ENCODE measurements at regions not wholly inside any gene's neighbourhood (a gene's known extent, or its start where the extent isn't known, plus 50 kb on each side); places are given as distances from the start of the nearest gene placed in this dataset.

DNA sequence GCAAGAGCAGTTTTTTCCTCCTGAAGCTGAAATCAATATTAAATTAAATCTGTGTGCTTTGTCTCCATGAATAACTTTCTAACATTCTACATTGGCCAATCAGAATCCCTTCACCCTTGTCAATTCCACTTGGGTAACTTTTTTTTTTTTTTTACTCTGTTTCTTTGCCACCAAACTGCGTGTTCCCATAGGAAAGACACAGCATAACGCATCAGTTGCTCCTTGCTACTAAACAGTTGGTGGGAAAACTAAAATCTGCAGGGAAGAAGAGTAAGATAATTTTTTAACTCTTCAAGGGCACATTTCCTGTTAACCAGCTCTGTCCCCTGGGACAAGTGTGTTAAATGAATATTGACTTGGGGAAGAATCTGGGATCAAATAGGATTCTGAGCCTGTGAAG lies 113.3 kb upstream of the SERP2 start:
- no peak for ATAC-seq

DNA sequence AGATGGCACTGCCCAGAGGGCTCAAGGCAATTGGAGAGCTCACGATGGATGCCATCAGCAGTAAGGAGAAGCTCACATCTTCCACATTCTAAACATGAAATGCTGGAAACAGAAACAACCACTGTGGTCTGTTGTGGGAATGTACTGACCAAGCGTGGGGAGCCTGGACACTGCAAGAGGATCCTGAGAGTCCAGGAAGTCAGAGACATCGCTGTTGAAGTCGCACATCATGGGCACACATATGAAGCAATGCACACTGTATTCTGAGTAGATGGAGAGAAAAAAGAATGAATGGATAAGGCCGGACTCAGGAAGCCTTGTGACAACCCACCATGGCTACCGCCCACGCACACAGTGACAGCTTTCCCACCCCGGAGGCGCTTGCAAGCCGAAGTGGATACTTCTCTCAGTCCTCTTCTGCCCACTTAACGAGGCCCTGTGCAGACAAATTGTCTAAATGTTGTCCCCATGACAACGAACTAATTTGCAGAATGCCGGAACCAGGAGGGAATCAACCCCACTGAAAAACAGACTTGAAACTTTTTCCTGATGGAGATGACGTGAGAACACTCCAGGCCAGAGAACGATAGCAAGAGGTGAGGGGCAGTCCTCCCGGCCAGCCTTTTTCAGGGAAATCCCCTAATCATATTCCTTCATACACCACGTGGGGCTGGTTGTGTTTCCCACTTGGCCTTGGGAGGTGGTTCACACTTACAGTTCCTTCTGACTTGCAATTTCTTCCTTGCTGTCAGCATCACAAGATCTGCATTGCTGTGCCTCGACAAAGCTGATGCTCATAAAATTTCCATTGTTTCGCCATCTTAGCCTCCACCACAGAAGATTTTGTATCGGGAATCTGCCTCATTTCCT lies 109.6 kb upstream of the SERP2 start:
- ATAC-seq: no peak

DNA sequence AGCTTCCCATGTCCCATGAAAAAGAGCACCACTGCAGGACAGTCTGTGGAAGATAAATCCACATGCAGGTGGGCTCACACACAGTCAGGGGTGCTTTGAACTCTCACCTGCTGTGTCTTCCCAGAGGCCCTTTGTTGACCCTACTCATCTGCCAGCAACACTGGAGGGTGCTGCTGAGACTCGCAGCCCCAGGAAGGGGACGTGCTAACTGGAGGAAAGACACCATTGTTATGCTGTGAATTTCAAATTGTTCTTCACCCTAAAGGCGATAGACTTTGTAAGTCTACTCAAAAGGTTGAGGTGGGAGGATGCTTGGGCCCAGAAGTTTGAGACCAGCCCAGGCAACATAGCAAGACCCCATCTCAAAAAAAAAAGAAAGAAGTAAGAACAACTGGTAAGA lies 107.3 kb upstream of the SERP2 start:
- no peak for ATAC-seq

DNA sequence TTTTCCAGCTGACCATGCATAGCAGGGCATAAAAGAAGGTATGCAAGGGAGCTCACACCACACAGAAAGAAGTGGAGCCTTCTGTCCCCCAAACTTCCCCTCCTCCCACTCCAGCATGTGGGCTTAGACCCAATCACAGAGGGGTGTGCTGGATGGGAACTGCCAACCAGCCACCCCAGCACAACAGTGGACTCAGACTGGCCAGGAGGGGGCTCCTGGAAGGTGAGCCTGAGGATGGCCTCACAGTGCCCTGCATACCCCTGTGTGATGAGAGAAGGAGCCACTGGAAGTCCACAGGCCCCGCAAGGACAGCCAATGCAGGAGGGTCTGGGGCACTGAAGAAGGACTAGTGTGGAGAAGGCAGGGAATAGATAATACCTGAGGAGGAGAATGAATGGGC lies 106.9 kb upstream of the SERP2 start:
- ATAC-seq: no peak

DNA sequence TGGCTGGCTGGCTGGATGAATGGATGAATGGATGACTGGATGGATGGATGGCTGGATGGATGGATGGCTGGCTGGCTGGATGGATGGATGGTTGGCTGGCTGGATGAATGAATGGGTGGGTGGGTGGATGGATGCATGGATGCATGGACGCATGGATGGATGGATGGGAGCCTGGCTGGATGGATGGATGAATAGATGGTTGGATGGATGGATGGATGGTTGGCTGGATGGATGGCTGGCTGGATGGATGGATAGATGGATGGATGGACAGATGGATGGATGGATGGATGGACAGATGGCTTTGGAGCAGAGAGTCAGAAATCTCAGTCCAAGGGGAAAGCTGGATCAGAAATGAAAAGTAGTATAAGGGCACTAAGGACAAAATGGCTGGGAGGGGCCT lies 106.4 kb upstream of the SERP2 start:
- ATAC-seq: no peak

DNA sequence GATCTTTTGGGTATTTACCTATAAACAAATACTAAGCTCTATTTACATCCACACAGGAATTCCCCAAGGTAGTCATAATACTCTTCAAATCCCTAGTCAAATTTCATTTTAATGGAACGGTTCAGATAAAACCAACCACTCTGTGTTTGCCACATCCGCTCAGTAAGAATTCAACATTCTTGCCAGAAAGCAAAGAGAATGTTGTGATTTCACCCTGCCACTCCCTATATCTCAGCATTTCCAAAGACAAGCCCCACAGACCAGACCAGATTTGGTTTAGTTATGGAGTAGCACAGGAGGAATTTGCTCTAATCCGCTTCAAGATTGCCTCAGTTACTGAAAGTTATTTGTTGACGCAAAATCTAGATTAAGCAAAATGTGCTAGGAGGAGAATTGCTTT lies 105.6 kb upstream of the SERP2 start:
- ATAC-seq: peak; percentile 61

DNA sequence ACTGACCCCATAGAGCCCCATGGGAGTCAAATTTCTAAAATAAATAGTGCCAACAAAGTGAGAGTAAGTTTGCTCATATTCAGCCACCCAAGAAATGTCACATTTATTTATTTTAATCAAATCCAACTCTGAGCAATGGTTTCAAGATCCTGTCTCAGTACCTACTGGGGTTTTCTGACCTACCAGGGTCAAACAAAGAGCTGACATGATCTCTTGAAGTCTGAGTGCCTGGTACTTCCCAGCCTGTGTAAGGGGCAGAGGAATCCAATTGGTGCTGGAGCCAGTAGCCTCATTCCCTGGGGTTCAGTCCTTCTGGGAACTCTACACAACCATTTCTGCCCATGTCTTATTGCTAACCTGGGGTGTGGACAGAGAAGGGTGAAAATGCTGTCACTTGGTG lies 104.6 kb upstream of the SERP2 start:
- ATAC-seq: no peak

DNA sequence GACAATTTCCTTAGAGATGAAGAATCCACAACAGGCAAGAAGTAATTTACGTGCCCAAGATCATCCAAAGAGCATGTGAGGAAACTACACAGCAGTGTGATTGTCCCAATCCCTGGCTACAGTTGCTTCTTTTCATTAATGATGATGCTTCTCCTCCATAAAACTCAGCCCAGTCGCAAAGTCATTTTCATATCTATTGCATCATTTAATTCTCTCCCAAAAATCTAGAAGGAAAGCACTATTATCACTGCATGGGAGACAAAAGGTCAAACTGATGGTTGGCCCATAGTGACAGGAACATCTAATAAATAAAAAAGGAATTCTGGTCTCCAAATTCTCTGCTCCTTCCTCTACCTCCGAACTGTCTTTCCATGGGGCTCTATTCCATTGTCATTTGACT lies 103.5 kb upstream of the SERP2 start:
- ATAC-seq: no peak

DNA sequence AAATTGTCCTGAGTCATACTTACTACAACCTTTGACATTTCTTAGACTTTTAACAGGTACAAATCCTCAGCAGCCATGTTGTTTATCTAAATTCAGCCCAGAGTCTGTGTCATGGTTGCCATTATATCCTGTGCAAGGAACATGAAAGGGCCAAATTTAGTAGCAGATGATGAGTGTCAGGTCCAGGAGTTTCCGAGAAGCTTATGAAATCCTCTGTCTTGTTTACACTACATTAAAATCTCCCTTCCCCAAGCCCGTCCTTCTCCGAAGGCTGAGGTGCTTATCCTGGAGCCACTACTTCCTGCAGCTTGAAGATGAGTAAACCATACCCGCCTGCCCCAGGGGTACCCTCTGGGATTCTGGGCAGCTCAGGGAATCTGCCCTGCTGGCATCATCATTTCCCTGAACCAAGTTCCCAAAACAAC lies 102.6 kb upstream of the SERP2 start:
- ATAC-seq: peak; percentile 13

DNA sequence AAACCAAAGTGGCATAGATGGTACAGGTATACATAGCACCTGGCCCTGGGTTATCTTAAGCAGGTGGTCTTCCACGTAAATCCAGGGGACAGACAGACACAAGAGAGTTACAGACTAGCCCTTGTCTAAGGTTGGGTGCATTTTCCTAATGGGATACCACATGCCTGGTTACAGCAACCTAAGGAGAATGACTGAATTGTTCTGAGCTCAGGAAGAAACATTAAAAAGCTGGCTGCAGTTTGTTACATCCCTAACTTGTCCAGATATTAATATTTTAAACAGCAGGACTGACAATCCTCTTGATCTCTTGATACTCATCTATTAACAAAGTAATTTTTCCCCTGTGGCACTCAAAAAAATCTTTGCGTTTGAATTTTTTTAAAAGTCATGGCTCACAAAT lies 102.2 kb upstream of the SERP2 start:
- no peak for ATAC-seq

DNA sequence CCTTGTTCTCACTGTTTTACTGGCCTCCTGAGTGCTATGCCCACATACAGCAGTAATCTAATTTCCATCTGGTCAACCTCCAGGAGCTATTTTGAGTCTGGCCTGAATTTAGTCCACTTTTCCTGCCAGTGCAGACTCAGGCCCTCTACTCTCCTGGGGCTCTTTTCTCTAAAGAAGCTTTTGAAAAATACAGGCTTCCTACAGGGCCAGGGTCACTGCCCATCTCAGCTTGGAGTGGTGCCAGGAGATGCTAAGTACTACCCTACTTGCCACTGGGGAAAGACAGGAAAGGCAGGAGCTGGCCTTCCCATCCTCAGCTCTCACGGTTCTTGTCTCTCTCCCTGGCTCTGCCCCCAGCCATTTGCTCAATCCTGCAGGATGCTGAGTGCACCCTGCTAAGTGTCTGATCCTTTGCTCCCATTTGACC lies 101.7 kb upstream of the SERP2 start:
- no peak for ATAC-seq

DNA sequence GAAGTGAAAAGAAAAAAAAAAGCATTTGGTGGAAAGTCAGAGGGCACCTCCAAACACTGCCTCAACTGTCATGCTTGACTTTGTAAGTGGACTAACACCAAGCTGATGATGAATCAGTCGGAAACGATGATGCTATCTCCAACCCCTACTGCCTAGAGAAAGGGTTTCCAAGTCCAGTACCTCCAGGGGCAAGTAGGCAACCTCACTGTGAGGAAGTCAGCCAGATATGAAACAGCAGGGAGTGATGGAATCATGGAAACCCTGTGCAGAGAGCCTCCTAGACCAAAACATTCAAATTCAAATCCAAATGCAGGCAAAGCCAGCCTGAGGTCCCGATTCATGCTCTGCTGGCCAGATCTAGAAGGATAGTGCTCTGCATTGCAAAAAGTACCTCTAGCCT lies 100.9 kb upstream of the SERP2 start:
- no peak for ATAC-seq

DNA sequence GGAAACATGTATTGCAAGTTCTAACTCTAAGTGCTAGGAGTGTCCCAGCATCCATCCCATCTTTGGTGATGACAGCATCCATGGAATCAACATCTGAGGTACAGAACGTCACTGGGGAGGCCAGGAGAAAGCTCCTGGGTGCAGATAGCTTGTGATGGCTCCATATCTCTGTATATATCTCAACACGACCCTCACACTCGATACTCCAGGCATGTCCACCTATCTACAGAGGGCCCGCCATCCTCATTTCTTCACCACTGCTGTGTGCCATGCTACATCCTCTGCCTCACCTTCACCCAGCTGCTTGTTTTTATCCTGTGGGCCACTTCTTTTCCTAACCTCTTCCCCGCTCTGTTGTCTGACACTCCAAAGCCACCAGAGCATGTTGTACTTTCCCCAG lies 100.4 kb upstream of the SERP2 start:
- ATAC-seq: no peak

DNA sequence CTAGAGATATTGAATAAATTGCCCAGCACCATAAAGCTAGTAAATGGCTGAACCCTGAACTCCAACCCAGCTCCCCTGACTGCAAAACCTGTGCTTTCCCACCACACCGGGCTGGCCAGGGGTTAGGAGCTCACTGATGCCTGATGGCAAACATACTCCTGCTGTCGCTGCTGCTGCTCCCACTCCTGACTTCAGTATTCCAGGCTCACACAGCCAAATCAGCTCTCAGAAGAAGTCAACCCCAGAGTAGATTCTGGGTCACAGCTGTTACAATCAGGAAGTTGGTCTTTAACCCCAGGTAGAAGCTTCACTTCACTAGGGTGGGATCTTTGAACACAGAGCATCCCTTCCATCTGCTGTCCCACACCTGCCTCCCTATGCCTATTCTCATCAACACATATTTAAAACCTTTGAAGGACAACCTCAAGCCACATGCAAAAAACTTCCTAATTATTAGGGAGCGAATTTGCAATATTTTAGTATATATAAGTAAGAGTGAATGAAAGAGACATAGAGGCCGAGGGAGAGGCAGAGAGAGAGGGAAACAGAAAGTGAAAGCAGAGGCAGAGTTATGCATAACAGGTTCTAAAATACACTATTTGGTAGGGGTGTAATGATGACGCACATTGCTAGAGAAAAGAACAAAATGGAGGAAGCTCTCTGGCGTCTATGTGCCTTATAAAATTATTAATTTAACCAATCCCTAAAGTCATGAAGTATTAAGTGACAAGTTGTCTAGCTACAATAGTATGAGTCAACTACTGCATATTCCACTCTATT lies 99.4 kb upstream of the SERP2 start:
- ATAC-seq: peak; percentile 77

DNA sequence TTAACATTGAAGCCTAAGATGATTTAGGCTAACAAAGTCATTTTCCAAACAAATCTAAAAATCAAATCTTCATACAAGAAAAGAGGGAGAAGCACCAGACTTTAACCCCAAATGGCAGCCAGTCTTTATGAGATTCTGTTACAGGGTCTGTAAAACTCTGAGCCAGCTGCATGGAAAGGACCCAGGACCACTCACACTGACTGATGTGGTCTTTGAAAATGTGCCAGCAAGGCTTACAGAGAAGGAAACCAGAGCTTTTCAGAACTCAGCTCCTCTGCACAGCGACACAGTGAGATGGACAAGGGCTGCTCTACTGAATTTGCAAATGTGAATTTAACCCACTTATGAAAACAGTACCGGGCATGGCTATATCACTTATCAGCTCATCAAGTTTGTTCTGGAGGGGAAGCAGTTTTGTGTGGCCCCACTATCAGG lies 98.8 kb upstream of the SERP2 start:
- ATAC-seq: no peak

DNA sequence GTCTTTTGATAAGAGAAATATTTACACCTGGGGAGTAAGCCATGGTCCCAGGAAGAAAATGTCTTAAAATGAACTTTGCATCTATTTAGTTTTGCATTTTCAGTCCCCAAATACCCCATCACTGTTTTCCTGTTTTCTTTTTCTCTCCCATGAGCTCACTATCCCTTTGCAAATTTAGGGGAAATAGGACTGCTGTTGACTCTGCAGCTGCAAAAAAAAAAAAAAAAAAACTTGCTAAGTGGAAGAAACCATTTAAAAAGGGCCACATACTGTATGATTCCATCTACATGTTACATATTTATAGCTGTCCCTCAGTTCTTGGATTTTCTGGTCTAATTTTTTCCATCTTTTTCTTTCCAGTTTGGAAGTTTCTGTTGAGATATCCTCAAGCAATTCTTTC lies 98.2 kb upstream of the SERP2 start:
- ATAC-seq: no peak

DNA sequence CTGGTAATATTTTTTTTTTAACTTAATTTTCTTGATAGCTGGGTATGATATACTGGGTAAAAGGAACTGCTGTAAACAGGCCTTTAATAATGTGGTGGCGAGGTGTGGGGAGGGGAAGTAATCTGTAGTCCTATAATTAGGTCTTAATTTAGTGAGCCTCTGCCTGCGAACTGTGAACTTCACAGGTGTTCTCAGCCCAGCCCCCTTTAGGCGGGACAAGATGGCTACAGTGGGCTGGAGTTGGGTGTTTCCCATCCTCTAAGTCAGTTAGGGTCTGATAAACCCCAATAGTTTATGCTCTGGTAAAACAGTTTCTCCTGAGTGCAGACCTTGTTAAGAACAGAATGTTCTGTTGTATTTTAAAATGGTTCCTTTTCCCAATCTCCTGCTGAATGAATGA lies 97.6 kb upstream of the SERP2 start:
- no peak for ATAC-seq

DNA sequence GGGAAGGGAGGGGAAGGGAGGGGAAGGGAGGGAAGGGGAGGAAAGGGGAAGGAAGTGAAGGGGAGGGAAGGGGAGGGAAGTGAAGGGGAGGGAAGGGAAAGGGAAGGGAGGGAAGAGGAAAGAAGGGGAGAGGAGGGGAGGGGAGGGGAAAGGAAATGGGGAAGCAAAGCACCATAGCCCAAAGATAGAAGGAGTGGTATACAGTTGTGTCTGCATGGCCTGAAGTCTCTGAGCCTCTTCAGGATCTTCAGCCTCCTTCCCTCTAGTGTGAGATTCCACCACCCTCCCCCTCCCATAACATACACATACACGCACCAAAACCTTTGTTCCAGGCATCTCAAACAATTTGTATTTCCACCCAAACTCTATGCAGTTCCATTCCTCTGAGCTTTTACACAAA lies 96.2 kb upstream of the SERP2 start:
- ATAC-seq: no peak

DNA sequence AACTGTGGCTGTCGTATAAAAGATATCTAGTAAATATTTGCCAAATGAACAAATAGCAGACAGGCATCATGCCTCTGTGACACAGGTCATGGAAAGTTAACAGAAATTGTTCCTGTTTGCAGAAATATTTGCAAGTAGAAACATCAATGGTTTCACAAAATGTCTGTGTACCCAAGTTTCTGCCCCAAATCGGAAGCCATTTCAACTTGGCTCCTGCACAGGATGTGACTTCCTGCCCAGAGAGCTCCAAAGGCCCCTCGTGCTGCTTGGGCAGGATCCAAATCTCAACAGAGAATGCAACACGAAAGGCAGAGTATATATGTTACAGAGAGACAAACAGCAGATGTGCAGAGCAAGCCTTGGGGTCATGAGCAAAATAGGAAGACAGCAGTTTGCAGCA lies 95.5 kb upstream of the SERP2 start:
- ATAC-seq: no peak

DNA sequence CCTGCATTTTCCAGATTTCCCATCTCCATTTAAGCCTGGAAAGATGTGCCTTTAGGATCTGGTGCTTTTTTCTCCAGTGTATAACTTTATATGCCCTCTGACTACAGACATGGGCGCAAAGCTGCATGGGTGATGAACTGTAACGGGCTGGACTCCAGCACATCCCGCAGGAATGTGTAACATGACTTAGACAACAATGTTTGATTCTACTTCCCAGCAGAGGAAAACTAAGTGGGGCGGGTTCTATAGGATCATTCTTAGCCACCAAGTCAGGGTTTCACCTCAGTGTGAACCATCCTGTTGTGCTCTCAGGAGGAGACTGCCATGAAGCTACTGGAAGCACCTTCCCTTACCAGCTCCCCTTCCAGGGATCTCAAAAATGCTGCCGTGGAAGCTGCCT lies 93.2 kb upstream of the SERP2 start:
- ATAC-seq: no peak

DNA sequence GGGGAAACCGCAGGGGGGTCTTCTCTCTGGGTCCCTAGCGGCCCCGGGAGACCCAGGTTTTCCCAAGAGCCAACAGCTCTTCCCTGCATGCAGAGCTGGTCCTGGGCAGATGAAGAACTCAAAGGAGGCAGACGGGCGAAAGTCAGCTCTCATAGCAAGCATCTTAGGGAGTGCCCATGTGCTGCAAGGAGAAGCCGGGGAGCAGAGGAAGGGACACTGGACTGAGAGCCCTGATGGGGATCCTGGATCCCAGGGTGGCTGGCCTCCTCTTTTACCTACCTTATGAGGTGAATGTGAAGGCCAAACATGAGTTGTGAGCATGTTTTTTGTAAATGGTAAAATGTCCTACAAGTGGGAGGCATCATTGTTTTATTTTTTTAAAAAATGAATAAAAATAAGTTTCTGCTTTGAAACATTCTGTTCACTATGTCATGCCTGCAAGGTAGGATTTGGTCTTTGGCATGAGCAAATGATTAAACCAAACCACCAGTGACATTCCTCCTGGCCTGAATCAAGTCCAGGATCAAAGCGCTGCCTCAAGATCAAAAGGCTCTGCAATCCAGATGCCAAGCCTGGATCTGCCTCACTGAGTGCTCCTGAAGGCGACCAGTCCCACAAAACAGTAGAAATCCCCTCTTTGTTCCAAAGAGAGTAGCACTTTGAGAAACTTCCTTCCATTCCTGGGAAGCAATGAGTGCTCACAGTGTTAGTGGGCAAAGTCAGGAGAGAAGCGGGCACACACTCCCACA lies 92.2 kb upstream of the SERP2 start:
- no peak for ATAC-seq

DNA sequence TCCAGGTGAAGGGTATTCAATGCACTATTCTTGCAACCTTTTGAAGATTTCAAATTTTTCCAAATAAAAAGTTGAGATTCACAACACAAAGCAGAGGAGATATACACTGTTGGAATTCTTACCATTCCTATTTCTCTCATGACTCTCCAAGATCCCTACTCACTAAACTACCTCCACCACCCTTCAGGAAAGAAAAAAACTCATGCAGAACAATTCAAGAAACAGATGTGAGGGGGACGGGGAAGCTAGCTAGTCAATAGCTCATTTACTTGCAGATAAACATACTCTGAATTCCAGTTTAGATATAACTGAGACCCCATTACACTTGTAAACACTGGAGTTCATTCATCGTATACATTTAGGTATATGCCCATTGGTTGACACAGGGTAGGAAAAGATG lies 90.0 kb upstream of the SERP2 start:
- no peak for ATAC-seq

DNA sequence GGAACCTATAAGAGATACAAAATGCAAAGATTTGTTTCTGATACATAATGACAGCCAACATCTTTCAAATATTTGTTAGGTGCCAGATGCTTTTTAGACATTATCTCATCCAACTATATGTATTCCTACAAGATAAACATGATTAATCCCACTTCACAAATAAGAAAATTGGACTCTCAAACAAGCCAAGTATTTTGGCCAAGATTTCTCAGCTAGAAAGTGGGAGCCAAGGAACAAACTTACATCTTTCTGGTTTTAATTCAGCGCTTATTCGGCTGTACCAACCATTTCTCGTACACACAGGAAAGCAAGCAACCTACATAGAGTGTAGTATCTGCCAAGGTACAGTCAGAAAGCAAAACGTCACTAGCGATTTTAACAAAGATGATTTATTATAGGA lies 85.7 kb upstream of the SERP2 start:
- no peak for ATAC-seq
